Karpas-422 (cell line): ENCODE measurements at regions not wholly inside any gene's neighbourhood (a gene's known extent, or its start where the extent isn't known, plus 50 kb on each side); places are given as distances from the start of the nearest gene placed in this dataset.

Source experiments
- DNase-seq: peaks from one replicate; pipeline ENCODE4 v3.0.0-alpha.2; 2015
- H2AFZ ChIP-seq: fragments of 200-600 bp; sonication (generic); 2 replicates; pipeline ENCODE4 v1.6.1; 2014; ENCODE audit warnings: antibody characterized with exemption, low read length, mixed read lengths
- H3K27ac ChIP-seq: fragments of 200-600 bp; sonication (generic); 2 replicates; pipeline ENCODE4 v1.5.1; 2014; ENCODE audit warnings: mild to moderate bottlenecking, low read length, moderate library complexity
- H3K27me3 ChIP-seq: fragments of 200-600 bp; sonication (generic); 2 replicates; pipeline ENCODE4 v1.6.1; 2014; ENCODE audit warnings: low read length, mixed read lengths
- H3K36me3 ChIP-seq: fragments of 200-600 bp; sonication (generic); 2 replicates; pipeline ENCODE4 v1.6.1; 2014; ENCODE audit warnings: low read length, mixed read lengths; ENCODE audit not compliant: insufficient read depth
- H3K4me1 ChIP-seq: fragments of 200-600 bp; sonication (generic); 2 replicates; pipeline ENCODE4 v1.6.1; 2014; ENCODE audit warnings: mild to moderate bottlenecking, low read length, mixed read lengths
- H3K4me2 ChIP-seq: fragments of 200-600 bp; sonication (generic); 2 replicates; pipeline ENCODE4 v1.6.1; 2014; ENCODE audit warnings: low read length, low read depth, mild to moderate bottlenecking; ENCODE audit not compliant: poor library complexity, severe bottlenecking
- H3K4me3 ChIP-seq: fragments of 200-600 bp; sonication (generic); 2 replicates; pipeline ENCODE4 v1.5.1; 2014; ENCODE audit warnings: mild to moderate bottlenecking, antibody characterized with exemption, low read length, mixed read lengths
- H3K79me2 ChIP-seq: fragments of 200-600 bp; sonication (generic); 2 replicates; pipeline ENCODE4 v1.6.1; 2014; ENCODE audit warnings: mild to moderate bottlenecking, low read length, mixed read lengths
- H3K9ac ChIP-seq: fragments of 200-600 bp; sonication (generic); 2 replicates; pipeline ENCODE4 v1.6.0; 2014; ENCODE audit warnings: low read length
- H3K9me2 ChIP-seq: fragments of 200-600 bp; sonication (generic), shearing (Covaris generic); replicated peaks from 2 replicates; pipeline ENCODE4 v1.6.0; 2014; ENCODE audit warnings: mild to moderate bottlenecking, low read length, moderate library complexity; ENCODE audit not compliant: insufficient read depth
- H3K9me3 ChIP-seq: fragments of 300-700, 200-600 bp; sonication (generic); 2 replicates; pipeline ENCODE4 v1.6.1; 2014; ENCODE audit warnings: low read length, mixed read lengths
- H4K20me1 ChIP-seq: fragments of 200-600 bp; sonication (generic); 2 replicates; pipeline ENCODE4 v1.6.1; 2014; ENCODE audit warnings: mild to moderate bottlenecking, antibody characterized with exemption, low read length, low read depth; ENCODE audit not compliant: insufficient read depth

DNA sequence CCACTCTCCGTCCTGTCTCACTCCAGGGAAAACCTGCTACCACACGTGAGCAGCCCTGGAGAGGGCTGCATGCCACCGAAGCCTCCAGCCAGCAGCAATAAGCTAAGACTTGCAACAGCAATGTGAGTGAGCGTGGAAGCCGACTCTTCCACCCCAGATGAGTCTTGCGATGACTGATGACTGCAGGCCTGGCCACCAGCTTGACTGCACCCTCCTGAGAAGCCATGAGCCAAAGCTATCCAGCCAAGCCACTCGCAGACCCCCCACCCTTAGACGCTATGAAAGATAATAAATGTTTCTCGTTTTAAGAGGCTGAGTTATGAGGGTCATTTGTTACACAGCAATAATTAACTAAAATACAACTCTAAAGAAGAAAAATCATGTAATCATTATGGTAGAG is 118.6 kb upstream of the GALNT2 start:
- Histone ChIP-seq H3K9me3 (no peaks in the 10 kb centered on the region), H3K27me3 (no peaks in the 10 kb centered on the region), H2AFZ (no peak overlapping the region), H3K4me2 (no peak overlapping the region), H3K4me3 (no peak overlapping the region), H3K9ac (no peak overlapping the region), H3K9me2 (no peaks in the 10 kb centered on the region), H4K20me1 (no peaks in the 10 kb centered on the region), H3K79me2 (no peaks in the 10 kb centered on the region), H3K36me3 (no peaks in the 10 kb centered on the region), H3K27ac (no peak overlapping the region), H3K4me1 (no peaks in the 10 kb centered on the region)
- DNase-seq = no peak

DNA sequence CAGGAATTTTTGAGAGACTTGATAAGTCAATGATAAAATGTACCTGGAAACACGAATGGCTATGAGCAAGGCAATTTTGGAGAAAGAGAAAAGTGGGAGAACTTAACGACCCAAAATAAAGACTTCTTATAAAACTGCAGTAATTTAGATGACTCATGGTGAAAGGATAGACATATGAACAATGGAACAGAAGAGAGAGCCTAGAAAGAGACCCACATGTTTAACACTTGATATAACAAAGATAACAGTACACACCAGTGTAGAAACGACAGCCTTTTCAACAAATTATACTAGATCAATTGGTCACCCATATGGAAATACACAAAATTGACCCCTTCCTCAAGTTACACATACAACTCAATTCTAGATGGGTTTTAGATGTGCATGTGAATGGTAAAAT is 117.5 kb upstream of the GALNT2 start:
- H3K9me3 ChIP-seq = no peaks in the 10 kb centered on the region
- no peak overlapping the region for H3K27ac ChIP-seq
- H3K4me2 ChIP-seq = no peak overlapping the region
- H3K9ac ChIP-seq = no peak overlapping the region
- no peaks in the 10 kb centered on the region for H3K4me1 ChIP-seq
- H3K79me2 ChIP-seq = no peaks in the 10 kb centered on the region
- no peaks in the 10 kb centered on the region for H3K27me3 ChIP-seq
- no peaks in the 10 kb centered on the region for H4K20me1 ChIP-seq
- no peak for DNase-seq
- no peak overlapping the region for H2AFZ ChIP-seq
- no peak overlapping the region for H3K4me3 ChIP-seq
- no peaks in the 10 kb centered on the region for H3K9me2 ChIP-seq
- no peaks in the 10 kb centered on the region for H3K36me3 ChIP-seq

DNA sequence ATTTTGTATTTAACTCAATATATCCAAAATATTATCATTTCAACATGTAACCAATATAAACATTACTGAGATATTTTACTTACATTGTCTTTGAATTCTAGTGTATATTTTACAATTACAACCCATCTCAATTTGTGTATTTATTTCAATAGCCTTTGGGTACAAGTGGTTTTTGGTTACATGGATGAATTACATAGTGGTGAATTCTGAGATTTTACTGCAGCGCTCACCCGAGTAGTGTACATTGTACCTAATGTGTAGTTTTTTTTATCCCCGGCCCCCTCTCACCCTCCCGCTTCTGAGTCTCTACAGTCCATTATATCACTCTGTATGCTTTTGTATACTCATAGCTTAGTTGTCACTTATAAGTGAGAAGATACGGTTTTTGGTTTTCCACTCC is 117.0 kb upstream of the GALNT2 start:
- Histone ChIP-seq H3K9me2 (no peaks in the 10 kb centered on the region), H3K4me1 (no peaks in the 10 kb centered on the region), H3K4me3 (no peak overlapping the region), H3K79me2 (no peaks in the 10 kb centered on the region), H4K20me1 (no peaks in the 10 kb centered on the region), H3K9ac (no peak overlapping the region), H3K27ac (no peak overlapping the region), H3K9me3 (no peaks in the 10 kb centered on the region), H3K4me2 (no peak overlapping the region), H2AFZ (no peak overlapping the region), H3K36me3 (no peaks in the 10 kb centered on the region), H3K27me3 (no peaks in the 10 kb centered on the region)
- no peak for DNase-seq

GRCh38 chr1:229950908-229951307 is 116.1 kb upstream of the GALNT2 start:
- Histone ChIP-seq H4K20me1 (no peaks in the 10 kb centered on the region), H3K4me1 (no peaks in the 10 kb centered on the region), H3K27me3 (no peaks in the 10 kb centered on the region)

GRCh38 chr1:229951856-229952534 is 115.0 kb upstream of the GALNT2 start:
- H4K20me1 ChIP-seq = no peaks in the 10 kb centered on the region
- no peaks in the 10 kb centered on the region for H3K9me3 ChIP-seq
- no peak overlapping the region for H3K4me2 ChIP-seq
- no peaks in the 10 kb centered on the region for H3K27me3 ChIP-seq
- no peak overlapping the region for H3K9ac ChIP-seq
- no peak overlapping the region for H3K27ac ChIP-seq
- no peaks in the 10 kb centered on the region for H3K9me2 ChIP-seq
- H3K4me3 ChIP-seq = no peak overlapping the region
- H2AFZ ChIP-seq = no peak overlapping the region
- H3K79me2 ChIP-seq = no peaks in the 10 kb centered on the region
- H3K36me3 ChIP-seq = no peaks in the 10 kb centered on the region
- H3K4me1 ChIP-seq = no peaks in the 10 kb centered on the region
- no peak for DNase-seq

More at GRCh38 chr1:229950908-229951307, 116.1 kb upstream of the GALNT2 start:
- Histone ChIP-seq H3K9ac (no peak overlapping the region), H3K36me3 (no peaks in the 10 kb centered on the region), H2AFZ (no peak overlapping the region), H3K79me2 (no peaks in the 10 kb centered on the region), H3K4me2 (no peak overlapping the region), H3K4me3 (no peak overlapping the region), H3K9me2 (no peaks in the 10 kb centered on the region), H3K27ac (no peak overlapping the region), H3K9me3 (no peaks in the 10 kb centered on the region)
- no peak for DNase-seq

DNA sequence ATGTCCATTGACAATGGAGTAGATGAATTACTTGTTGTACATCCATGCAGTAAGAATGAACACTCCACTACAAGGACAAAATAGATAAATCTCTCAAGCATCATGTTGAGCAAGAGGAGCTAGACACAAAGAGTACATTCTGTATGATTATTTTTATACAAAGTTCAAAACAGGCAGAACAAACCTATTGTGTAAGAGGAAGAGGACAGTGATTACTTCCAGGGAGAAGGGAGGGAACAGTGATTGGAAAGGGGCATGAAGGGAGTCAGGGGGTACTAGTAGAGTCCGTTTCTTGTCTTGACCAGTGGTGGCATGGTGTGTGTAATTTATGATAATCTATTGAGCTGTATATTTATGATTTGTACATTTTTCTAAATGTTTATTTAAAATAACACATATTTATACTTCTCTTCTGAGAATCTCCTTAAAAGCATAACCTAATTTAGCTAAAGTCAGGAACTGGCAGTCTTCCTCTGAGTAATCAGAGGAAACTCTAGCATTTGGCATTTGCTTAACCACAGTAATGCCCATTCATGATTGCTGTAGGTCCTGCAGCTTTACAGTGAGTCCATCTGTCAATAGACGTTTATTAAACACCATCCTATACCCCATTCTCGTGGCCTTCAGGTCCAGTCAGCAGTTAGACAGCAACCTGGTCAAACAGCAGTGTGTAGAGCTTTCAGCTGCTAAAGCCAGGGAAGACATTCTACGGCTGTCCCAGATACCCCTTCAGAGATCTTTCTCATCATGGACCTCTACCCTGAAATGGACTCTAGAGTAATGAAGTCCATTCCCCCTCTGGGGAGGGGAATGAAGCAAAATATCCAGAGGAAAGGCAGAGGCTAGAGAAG is 114.1 kb upstream of the GALNT2 start:
- Histone ChIP-seq H3K27me3 (no peaks in the 10 kb centered on the region), H3K36me3 (no peaks in the 10 kb centered on the region), H3K79me2 (no peaks in the 10 kb centered on the region), H3K4me2 (no peak overlapping the region), H3K9me2 (no peaks in the 10 kb centered on the region), H3K9ac (no peak overlapping the region), H4K20me1 (no peaks in the 10 kb centered on the region), H3K4me1 (no peaks in the 10 kb centered on the region), H3K27ac (no peak overlapping the region), H2AFZ (no peak overlapping the region), H3K4me3 (no peak overlapping the region), H3K9me3 (no peaks in the 10 kb centered on the region)
- DNase-seq = no peak

DNA sequence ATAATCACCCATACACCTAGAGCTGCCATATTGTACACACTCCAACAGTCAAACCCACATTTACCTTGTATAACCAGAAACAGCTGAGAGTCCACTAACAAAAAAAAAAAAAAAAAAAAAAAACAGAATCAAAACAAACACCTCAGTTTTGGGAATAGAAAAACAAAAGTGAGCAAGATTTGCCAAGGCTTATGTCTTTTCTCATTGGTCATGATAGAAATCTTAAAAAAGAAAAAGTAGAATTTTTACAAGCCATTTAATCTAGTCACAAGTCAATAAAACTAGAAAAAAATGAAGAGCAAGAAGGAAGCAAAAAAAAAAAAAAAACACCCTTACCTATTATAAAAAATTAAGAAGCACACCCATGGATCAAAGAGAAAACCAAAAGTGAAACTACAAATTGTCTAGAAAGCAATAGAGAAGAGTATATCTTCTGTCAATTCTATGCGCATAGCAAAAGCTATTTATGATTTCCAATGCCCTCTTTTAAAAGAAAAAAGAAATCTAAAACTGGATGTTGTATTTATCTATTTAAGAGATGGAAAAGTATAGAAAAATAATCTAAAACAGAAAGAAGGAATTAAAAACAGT is 113.2 kb upstream of the GALNT2 start:
- H3K27me3 ChIP-seq = no peaks in the 10 kb centered on the region
- H3K4me3 ChIP-seq = no peak overlapping the region
- no peak overlapping the region for H3K4me2 ChIP-seq
- H4K20me1 ChIP-seq = no peaks in the 10 kb centered on the region
- no peak overlapping the region for H2AFZ ChIP-seq
- no peak for DNase-seq
- no peaks in the 10 kb centered on the region for H3K9me3 ChIP-seq
- no peak overlapping the region for H3K27ac ChIP-seq
- no peaks in the 10 kb centered on the region for H3K9me2 ChIP-seq
- H3K4me1 ChIP-seq = no peaks in the 10 kb centered on the region
- H3K36me3 ChIP-seq = no peaks in the 10 kb centered on the region
- no peaks in the 10 kb centered on the region for H3K79me2 ChIP-seq
- H3K9ac ChIP-seq = no peak overlapping the region

GRCh38 chr1:229964281-229964680 is 102.8 kb upstream of the GALNT2 start:
- H3K36me3 ChIP-seq = no peaks in the 10 kb centered on the region
- H3K9ac ChIP-seq = no peak overlapping the region
- no peaks in the 10 kb centered on the region for H3K9me2 ChIP-seq
- no peak overlapping the region for H2AFZ ChIP-seq
- DNase-seq = no peak
- no peak overlapping the region for H3K27ac ChIP-seq
- no peaks in the 10 kb centered on the region for H3K79me2 ChIP-seq
- no peaks in the 10 kb centered on the region for H3K9me3 ChIP-seq
- H3K4me1 ChIP-seq = no peaks in the 10 kb centered on the region
- H3K27me3 ChIP-seq = no peaks in the 10 kb centered on the region
- H4K20me1 ChIP-seq = no peaks in the 10 kb centered on the region
- no peak overlapping the region for H3K4me2 ChIP-seq
- no peak overlapping the region for H3K4me3 ChIP-seq
